A673 (cell line): ENCODE measurements at regions not wholly inside any gene's neighbourhood (a gene's known extent, or its start where the extent isn't known, plus 50 kb on each side); places are given as distances from the start of the nearest gene placed in this dataset.

Source experiments
- CTCF ChIP-seq: fragments of 300-800, 200-600 bp; sonication (generic); conservative IDR thresholded peaks from 2 replicates; pipeline ENCODE4 v1.5.1; 2017; ENCODE audit warnings: low read depth, mild to moderate bottlenecking, antibody characterized with exemption, low read length, moderate library complexity, mixed read lengths
- EZH2 ChIP-seq: fragments of 200-600 bp; sonication (generic); IDR thresholded peaks from 2 replicates; pipeline ENCODE4 v1.6.1; 2017; ENCODE audit warnings: borderline replicate concordance, low read depth, mild to moderate bottlenecking, mixed read lengths, antibody characterized with exemption, low read length; ENCODE audit not compliant: poor library complexity, severe bottlenecking

GRCh38 chr13:97696921-97697320 is 256.6 kb upstream of the IPO5 start:
- no peak for TF ChIP-seq CTCF
- TF ChIP-seq EZH2 = no peak
